CD4-positive, CD25-positive, alpha-beta regulatory T cell (primary cell): ENCODE measurements at regions not wholly inside any gene's neighbourhood (a gene's known extent, or its start where the extent isn't known, plus 50 kb on each side); places are given as distances from the start of the nearest gene placed in this dataset.
A peak's percentile ranks its signal among the peaks of the same experiment; 100 is the strongest.
"Not testable (repeated sequence)": the region's sequence is repeated elsewhere in the genome, so short reads cannot be mapped to it uniquely, and the experiment has no call there.

Source experiments
- ATAC-seq, 2 donors: fragments of 150-1000 bp; cut with Tn5 transposase; one replicate each; pipeline ENCODE4 v1.10.0; 2021; ENCODE audit warnings: low read depth in 2 of 2, moderate number of reproducible peaks in 2 of 2, moderate library complexity in 1 of 2
- DNase-seq, 3 donors: peaks; one replicate each; pipeline versions ENCODE4 v3.0.0 to v3.0.0-alpha.2; 2012 to 2022; ENCODE audit warnings: mixed read lengths in 1 of 3
- H3K27ac ChIP-seq: one replicate; pipeline ENCODE4 v1.7.0; 2013; ENCODE audit warnings: mild to moderate bottlenecking, low read length; ENCODE audit not compliant: insufficient read depth, poor library complexity, severe bottlenecking
- H3K27me3 ChIP-seq: one replicate; pipeline ENCODE4 v1.7.0; 2013; ENCODE audit warnings: low read length; ENCODE audit not compliant: control insufficient read depth, insufficient read depth
- H3K36me3 ChIP-seq: one replicate; pipeline ENCODE4 v1.7.0; 2013; ENCODE audit warnings: mild to moderate bottlenecking, low read length, moderate library complexity; ENCODE audit not compliant: control insufficient read depth, insufficient read depth
- H3K4me1 ChIP-seq: 2 replicates; pipeline ENCODE4 v1.7.0; 2013; ENCODE audit warnings: mild to moderate bottlenecking, low read length; ENCODE audit not compliant: insufficient read depth, control insufficient read depth, poor library complexity, severe bottlenecking
- H3K4me3 ChIP-seq: one replicate; pipeline ENCODE4 v1.7.0; 2013; ENCODE audit warnings: low read depth, mild to moderate bottlenecking, low read length, moderate library complexity
- H3K9me3 ChIP-seq, 2 experiments: 1 replicate in 1 of 2; 2 replicates in 1 of 2; pipeline ENCODE4 v1.7.0; 2013; ENCODE audit warnings: low read length in 2 of 2, mild to moderate bottlenecking in 1 of 2, moderate library complexity in 1 of 2; ENCODE audit not compliant: control insufficient read depth in 2 of 2
- H3K27ac Mint-ChIP-seq, 3 donors: one replicate each; pipeline ENCODE4 v1.8.0; 2020 to 2022; ENCODE audit warnings: mild to moderate bottlenecking in 3 of 3, mixed read lengths in 3 of 3, moderate library complexity in 2 of 3
- H3K27me3 Mint-ChIP-seq: one replicate; pipeline ENCODE4 v1.8.0; 2022; ENCODE audit warnings: mild to moderate bottlenecking, mixed read lengths
- H3K36me3 Mint-ChIP-seq: one replicate; pipeline ENCODE4 v1.8.0; 2020; ENCODE audit warnings: mixed read lengths
- H3K4me1 Mint-ChIP-seq, 4 donors: one replicate each; pipeline ENCODE4 v1.8.0; 2020 to 2022; ENCODE audit warnings: mixed read lengths in 4 of 4, mild to moderate bottlenecking in 1 of 4
- H3K4me3 Mint-ChIP-seq, 4 donors: one replicate each; pipeline ENCODE4 v1.8.0; 2020 to 2022; ENCODE audit warnings: mild to moderate bottlenecking in 4 of 4, mixed read lengths in 4 of 4, moderate library complexity in 3 of 4
- H3K9me3 Mint-ChIP-seq, 7 donors: one replicate each; pipeline ENCODE4 v1.8.0; 2020 to 2022; ENCODE audit warnings: mixed read lengths in 7 of 7, mild to moderate bottlenecking in 3 of 7, moderate library complexity in 2 of 7

DNA sequence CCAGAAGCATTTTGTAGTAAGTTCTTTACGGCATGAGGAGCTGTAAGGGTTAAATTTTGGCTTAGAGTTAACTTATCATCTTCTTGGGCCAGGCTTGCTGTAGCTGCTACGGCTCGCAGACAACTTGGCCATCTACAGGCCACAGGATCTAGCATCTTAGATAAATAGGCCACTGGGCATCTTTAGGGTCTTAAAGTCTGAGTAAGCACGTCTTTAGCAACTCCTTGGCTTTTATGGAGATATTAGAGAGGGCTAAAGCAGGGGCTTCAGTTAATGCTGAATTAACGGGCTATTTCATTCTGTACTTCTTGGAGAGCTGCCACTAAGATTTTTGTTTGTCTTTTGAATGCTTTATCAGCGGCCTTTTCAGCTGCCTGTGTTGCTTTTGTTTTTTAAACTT lies 129.0 kb downstream of the ART5 start:
- H3K4me1 Mint-ChIP-seq: peaks cover 18 to 34% (median 26%) of the 10 kb centered on the region in 4 donors
- peak overlapping the region; percentile 87 for H3K27ac ChIP-seq
- H3K9me3 ChIP-seq, H3K36me3 Mint-ChIP-seq, H3K27me3 Mint-ChIP-seq, H3K27me3 ChIP-seq, DNase-seq, ATAC-seq, H3K9me3 Mint-ChIP-seq, H3K36me3 ChIP-seq: not testable (repeated sequence)
- peaks cover 14% of the 10 kb centered on the region for H3K4me1 ChIP-seq
- peak overlapping the region; percentile 77 to 94 (median 82) for H3K4me3 Mint-ChIP-seq
- peak overlapping the region; percentile 54 to 97 (median 94) for H3K27ac Mint-ChIP-seq
- peak overlapping the region; percentile 68 for H3K4me3 ChIP-seq

DNA sequence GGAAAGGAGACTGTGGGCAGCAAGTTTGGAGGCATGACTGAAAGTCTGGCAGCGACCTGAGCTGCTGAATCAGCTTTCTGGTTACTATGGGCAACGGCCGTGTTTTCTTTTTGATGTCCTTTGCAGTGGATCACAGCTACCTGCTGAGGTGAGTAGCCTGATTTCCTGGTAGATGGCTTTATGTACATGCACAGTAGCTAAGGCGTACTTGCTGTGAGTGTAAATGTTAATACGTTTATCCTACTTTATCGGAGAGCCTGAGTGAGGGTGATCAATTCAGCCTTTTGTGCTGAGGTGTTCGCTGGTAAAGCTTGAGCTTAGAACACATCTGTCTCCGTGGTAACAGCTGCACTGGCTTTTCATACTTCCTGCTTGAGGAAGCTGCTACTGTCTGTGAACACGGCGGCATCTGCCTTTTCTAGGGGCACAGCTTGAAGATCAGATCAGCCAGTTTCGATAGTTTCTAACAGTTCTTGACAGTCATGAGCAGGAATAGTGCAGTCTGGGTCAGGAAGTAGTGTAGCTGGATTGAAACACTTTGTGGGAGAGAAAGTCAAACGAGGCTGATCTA lies 129.6 kb downstream of the ART5 start:
- peak overlapping the region; percentile 54 to 97 (median 94) for H3K27ac Mint-ChIP-seq
- not testable (repeated sequence) for H3K9me3 ChIP-seq, H3K36me3 ChIP-seq, H3K9me3 Mint-ChIP-seq, H3K27me3 ChIP-seq, H3K36me3 Mint-ChIP-seq, H3K27me3 Mint-ChIP-seq, ATAC-seq
- H3K4me3 Mint-ChIP-seq: peak overlapping the region; percentile 77 to 94 (median 82)
- Histone ChIP-seq H3K4me3 (peak overlapping the region; percentile 68), H3K27ac (peak overlapping the region; percentile 87), H3K4me1 (peaks cover 14% of the 10 kb centered on the region)
- peaks cover 18 to 34% (median 26%) of the 10 kb centered on the region in 4 donors for H3K4me1 Mint-ChIP-seq
- peak; percentile 50 to 71 (median 60) for DNase-seq

DNA sequence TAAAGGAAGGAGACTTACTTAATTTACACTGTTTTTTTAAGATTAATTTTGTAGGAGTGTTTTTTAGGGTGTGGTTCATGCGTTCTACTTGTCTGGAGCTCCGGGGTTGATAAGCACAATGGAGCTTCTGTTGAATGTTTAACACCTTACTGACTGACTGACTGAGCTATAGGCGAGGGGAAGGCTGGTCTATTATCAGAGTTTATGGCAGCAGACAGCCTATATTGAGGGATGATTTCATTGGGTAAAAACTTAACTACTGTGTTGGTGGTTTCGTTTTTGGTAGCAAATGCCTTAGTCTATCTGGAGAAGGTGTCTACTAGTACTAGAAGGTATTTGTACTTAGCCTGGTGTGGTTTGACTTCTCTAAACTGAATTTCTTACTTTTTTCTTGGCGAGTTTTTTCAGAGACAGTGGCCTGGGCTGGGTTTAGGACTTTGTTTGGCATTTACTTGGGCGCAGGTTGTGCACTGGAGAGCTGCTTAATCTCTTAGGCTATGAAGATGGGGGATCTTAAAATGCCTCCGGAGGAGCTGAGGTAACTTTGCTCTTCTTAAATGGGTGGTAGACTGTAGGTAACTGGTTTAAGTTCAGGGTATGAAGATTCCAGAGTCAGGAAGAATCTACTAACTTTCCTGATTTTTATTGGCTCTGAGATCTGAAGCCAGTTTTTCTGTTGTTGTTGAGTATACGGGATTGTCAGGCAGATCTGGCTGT lies 130.2 kb downstream of the ART5 start:
- H3K9me3 Mint-ChIP-seq, H3K36me3 Mint-ChIP-seq, H3K36me3 ChIP-seq, ATAC-seq, H3K27me3 Mint-ChIP-seq, H3K9me3 ChIP-seq, H3K27me3 ChIP-seq: not testable (repeated sequence)
- H3K4me3 ChIP-seq: peak overlapping the region; percentile 68
- H3K4me1 Mint-ChIP-seq: peaks cover 13 to 34% (median 26%) of the 10 kb centered on the region in 4 donors
- H3K4me3 Mint-ChIP-seq: peak overlapping the region; percentile 77 to 94 (median 82)
- peak overlapping the region; percentile 87 for H3K27ac ChIP-seq
- DNase-seq: peak in 2 of 3 donors; percentile 20 to 26
- peaks cover 14% of the 10 kb centered on the region for H3K4me1 ChIP-seq
- H3K27ac Mint-ChIP-seq: peak overlapping the region; percentile 83 to 97 (median 94)

DNA sequence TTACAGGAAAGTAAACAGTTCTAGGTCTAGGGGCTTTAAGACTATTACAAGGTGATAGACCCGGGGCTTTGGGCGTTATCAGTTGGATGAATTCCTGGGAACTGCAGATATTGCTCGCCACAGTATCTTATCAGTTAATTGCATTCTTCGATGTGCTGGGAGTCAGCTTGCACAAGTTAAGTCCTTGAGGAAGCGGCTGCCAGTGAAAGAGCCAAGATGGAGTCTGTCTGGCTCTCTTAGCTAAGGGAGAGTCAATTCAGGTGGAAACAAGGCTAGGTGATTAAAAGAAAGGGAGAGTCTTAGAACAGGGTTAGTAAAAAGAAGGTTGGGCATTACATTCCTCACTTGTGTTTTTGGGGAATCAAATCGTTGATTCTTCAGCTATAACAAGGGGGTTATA lies 130.6 kb upstream of the ZNF195 start:
- not testable (repeated sequence) for H3K27me3 ChIP-seq, H3K36me3 Mint-ChIP-seq, H3K4me3 ChIP-seq, ATAC-seq, H3K9me3 ChIP-seq, H3K27me3 Mint-ChIP-seq, H3K4me3 Mint-ChIP-seq, DNase-seq, H3K36me3 ChIP-seq, H3K27ac Mint-ChIP-seq, H3K9me3 Mint-ChIP-seq, H3K27ac ChIP-seq
- H3K4me1 ChIP-seq: peaks cover 14% of the 10 kb centered on the region
- H3K4me1 Mint-ChIP-seq: peaks cover 13 to 34% (median 26%) of the 10 kb centered on the region in 4 donors

DNA sequence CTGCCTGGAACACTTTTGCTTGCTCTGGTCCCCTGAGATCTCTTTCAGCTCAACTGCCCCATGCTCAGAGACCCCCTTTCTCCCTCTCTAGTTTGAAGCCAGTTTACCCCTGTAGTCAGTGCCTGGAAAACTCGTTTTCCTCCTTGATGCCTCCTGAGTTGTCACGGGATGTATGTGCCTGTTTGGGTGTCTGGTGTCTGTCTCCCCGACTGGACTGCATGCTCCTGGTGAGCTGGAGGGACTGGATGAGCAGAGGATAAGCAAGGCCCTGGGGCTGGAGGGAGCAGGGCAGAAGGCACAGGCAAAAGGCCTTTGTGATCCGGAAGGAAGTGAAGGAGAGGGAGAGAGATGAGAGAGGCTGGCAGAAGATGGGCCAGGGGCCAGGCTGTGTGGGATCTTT lies 120.3 kb upstream of the ZNF195 start:
- not testable (repeated sequence) for H3K4me1 Mint-ChIP-seq, H3K36me3 Mint-ChIP-seq, H3K4me1 ChIP-seq, H3K27ac ChIP-seq, H3K9me3 Mint-ChIP-seq, DNase-seq, H3K4me3 Mint-ChIP-seq, H3K27me3 ChIP-seq, H3K4me3 ChIP-seq, H3K9me3 ChIP-seq, H3K27me3 Mint-ChIP-seq, ATAC-seq, H3K36me3 ChIP-seq
- H3K27ac Mint-ChIP-seq: peak overlapping the region in 1 of 3 donors; percentile 48

DNA sequence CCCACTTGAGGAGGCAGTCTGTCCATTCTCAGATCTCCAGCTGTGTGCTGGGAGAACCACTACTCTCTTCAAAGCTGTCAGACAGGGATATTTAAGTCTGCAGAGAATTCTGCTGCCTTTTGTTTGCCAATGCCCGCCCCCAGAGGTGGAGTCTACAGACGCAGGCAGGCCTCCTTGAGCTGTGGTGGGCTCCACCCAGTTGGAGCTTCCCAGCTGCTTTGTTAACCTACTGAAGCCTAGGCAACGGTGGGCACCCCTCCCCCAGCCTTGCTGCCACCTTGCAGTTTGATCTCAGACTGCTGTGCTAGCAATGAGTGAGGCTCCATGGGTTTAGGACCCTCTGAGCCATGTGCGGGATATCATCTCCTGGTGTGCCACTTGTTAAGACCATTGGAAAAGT lies 119.4 kb upstream of the ZNF195 start:
- not testable (repeated sequence) for H3K4me1 Mint-ChIP-seq, H3K27me3 Mint-ChIP-seq, H3K27ac ChIP-seq, H3K9me3 ChIP-seq, H3K4me3 Mint-ChIP-seq, ATAC-seq, H3K36me3 Mint-ChIP-seq, H3K27me3 ChIP-seq, H3K4me3 ChIP-seq, H3K4me1 ChIP-seq, H3K36me3 ChIP-seq, H3K27ac Mint-ChIP-seq, H3K9me3 Mint-ChIP-seq
- peak in 1 of 3 donors; percentile 6 for DNase-seq

DNA sequence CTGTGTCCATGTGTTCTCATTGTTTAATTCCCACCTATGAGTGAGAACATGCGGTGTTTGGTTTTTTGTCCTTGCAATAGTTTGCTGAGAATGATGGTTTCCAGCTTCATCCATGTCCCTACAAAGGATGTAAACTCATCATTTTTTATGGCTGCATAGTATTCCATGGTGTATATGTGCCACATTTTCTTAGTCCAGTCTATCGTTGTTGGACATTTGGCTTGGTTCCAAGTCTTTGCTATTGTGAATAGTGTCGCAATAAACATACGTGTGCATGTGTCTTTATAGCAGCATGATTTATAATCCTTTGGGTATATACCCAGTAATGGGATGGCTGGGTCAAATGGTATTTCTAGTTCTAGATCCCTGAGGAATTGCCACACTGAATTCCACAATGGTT lies 114.2 kb upstream of the ZNF195 start:
- not testable (repeated sequence) for H3K27ac ChIP-seq, DNase-seq, H3K4me1 ChIP-seq, H3K9me3 Mint-ChIP-seq, H3K27ac Mint-ChIP-seq, H3K27me3 ChIP-seq, H3K4me3 Mint-ChIP-seq, H3K4me1 Mint-ChIP-seq, ATAC-seq, H3K4me3 ChIP-seq, H3K9me3 ChIP-seq, H3K27me3 Mint-ChIP-seq, H3K36me3 Mint-ChIP-seq, H3K36me3 ChIP-seq

DNA sequence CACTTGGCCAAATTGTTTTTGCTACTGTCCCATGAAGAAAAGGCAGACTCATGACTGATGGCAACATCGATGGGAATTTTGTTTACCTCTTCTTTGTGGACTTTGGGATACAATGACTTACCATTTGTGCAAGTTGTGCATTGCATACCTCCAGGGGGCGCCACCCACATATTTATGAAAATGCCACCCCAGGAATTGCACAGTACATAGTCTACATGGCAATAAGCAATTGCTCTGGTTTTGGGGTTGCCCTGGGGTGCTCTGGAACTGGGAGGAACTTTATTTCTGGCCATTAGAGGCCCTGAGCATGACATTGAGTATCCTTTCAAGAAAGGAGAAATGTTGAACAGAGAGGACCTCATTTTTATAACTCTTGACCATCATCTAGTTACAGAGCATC lies 109.1 kb upstream of the ZNF195 start:
- not testable (repeated sequence) for H3K4me3 Mint-ChIP-seq, ATAC-seq

More for the DNA sequence above, 109.1 kb upstream of the ZNF195 start:
- not testable (repeated sequence) for H3K27ac Mint-ChIP-seq, H3K27ac ChIP-seq, H3K9me3 ChIP-seq, H3K36me3 ChIP-seq, H3K4me3 ChIP-seq, H3K36me3 Mint-ChIP-seq, H3K27me3 ChIP-seq, H3K4me1 ChIP-seq, H3K9me3 Mint-ChIP-seq, H3K4me1 Mint-ChIP-seq, DNase-seq
- H3K27me3 Mint-ChIP-seq: peaks cover 13% of the 10 kb centered on the region
